LNCaP clone FGC (cell line): ENCODE measurements at regions not wholly inside any gene's neighbourhood (a gene's known extent, or its start where the extent isn't known, plus 50 kb on each side); places are given as distances from the start of the nearest gene placed in this dataset.
A peak's percentile ranks its signal among the peaks of the same experiment; 100 is the strongest.
"Not testable (repeated sequence)": the region's sequence is repeated elsewhere in the genome, so short reads cannot be mapped to it uniquely, and the experiment has no call there.

ENCODE experiments used
- DNase-seq: peaks from one replicate; pipeline ENCODE4 v3.0.0-alpha.2; 2011; ENCODE audit warnings: low read depth
- H3K4me3 ChIP-seq: 2 replicates; pipeline ENCODE4 v1.5.1; 2011; ENCODE audit warnings: mild to moderate bottlenecking, low read depth, low read length, control low read depth
- CTCF ChIP-seq: IDR thresholded peaks from 2 replicates; pipeline ENCODE4 v1.5.1; 2012; ENCODE audit warnings: mild to moderate bottlenecking; ENCODE audit not compliant: control insufficient read depth, insufficient read depth; ENCODE audit errors: extremely low read depth

DNA sequence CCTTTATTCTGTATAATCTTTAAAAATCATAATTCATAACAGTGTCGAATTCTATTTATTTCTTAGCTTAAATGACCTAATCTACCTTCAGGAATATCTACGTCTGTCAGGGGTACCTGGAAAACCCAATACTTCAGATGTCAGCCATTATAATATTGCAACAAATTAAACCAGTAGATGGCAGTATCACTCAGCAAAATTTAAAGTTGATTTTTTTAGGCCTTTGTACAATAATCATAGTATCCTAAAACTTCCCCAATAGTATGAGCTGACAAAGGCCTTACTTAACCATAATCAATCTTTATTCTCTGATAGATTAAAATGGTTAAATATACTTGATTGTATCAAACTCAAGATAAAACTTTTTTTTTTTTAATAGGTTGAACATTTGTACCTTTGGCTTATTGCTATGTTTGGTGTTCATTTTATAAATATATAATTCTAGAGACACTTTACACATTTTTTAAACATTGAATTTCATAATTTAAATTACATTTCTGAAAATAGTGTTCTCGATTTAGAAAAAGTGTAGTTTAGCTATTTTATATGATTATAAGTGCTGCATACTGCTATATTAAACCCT is 830.2 kb upstream of the SPRY2 start:
- H3K4me3 ChIP-seq, result no peak overlapping the region
- no peak for DNase-seq
- peak; percentile 46 for TF ChIP-seq CTCF

DNA sequence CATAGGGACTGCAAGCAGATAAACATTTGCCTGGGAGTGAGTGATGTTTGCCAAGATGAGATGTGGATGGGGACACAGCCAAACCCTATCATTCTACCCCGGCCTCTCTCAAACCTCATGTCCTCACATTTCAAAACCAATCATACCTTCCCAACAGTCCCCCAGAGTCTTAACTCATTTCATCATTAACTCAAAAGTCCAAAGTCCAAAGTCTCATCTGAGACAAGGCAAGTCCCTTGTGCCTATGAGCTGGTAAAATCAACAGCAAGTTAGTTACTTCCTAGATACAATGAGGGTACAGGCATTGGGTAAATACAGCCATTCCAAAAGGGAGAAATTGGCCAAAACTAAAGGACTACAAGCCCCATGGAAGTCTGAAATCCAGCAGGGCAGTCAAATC is 822.9 kb upstream of the SPRY2 start:
- H3K4me3 ChIP-seq, DNase-seq: not testable (repeated sequence)

DNA sequence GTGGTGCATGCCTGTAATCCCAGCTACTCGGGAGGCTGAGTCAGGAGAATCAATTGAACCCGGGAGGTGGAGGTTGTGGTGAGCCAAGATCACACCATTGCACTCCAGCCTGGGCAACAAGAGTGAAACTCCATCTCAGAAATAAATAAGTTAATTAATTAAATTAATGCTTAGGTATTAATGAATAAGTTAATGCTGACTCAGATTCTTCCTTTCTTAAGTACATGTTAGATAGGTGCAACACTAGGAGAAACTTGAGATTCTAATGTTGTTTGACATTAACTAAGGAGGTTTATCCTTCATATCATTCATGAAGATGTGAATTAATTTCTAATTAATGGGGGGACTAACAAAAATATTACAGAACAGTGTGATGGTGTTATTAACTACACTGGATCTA is 812.6 kb upstream of the SPRY2 start:
- DNase-seq, result no peak
- TF ChIP-seq CTCF, result no peak
- H3K4me3 ChIP-seq, result no peak overlapping the region

DNA sequence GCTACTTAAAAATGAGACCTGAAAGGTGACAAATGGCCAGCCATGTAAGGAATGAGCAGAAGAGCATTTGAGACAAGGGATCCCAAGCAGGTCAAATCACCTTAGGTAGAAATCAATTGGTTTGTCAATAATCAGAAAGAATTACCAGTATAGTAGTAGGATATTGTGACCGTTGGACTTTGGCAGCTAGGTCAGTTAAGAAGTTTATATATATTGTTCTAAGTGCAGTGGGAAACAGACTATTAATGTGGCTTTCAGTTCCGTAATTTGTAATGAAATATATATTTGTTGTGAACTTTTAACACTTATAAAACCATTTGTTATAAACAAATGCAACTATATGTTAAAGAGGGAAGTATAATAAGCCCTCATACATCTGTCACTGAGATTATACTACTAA is 807.9 kb upstream of the SPRY2 start:
- no peak overlapping the region for H3K4me3 ChIP-seq
- DNase-seq, result no peak
- TF ChIP-seq CTCF, result no peak

GRCh38 chr13:81146576-81146975 is 805.6 kb upstream of the SPRY2 start:
- not testable (repeated sequence) for DNase-seq, H3K4me3 ChIP-seq

DNA sequence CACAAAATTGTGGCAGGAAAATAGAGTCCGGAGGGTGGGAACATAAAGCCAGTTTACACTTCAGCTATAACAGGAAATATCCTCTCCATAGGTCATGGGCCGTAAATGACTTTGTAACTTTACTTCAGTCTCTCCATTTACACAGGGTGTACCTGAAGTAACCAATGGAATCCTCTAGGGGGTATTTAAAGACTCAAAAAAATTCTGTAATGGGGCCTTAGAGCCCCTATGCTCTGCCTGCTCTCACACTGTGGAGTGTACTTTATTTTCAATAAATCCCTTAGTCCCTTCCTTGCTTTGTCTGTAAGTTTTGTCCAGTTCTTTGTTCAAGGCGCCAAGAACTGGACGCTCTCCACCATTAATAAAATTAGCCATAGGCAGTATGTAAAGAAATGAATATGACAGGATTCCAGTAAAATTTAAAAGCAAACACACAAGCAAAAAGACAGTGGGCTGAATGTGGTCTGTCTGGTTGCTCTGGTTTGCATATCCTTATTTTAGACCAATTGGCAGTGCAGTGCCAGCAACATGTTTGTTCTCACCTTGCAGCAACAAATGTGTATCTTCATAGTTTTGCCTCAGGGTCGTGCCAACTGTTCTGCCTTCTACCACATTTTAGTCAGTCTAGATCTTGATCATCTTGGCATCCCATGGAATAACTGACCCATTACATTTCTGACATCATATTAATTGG is 801.5 kb upstream of the SPRY2 start:
- no peak overlapping the region for H3K4me3 ChIP-seq
- DNase-seq, result peak; percentile 94
- no peak for TF ChIP-seq CTCF

GRCh38 chr13:81140675-81141074 is 799.7 kb upstream of the SPRY2 start:
- no peak overlapping the region for H3K4me3 ChIP-seq
- DNase-seq, result no peak
- no peak for TF ChIP-seq CTCF

DNA sequence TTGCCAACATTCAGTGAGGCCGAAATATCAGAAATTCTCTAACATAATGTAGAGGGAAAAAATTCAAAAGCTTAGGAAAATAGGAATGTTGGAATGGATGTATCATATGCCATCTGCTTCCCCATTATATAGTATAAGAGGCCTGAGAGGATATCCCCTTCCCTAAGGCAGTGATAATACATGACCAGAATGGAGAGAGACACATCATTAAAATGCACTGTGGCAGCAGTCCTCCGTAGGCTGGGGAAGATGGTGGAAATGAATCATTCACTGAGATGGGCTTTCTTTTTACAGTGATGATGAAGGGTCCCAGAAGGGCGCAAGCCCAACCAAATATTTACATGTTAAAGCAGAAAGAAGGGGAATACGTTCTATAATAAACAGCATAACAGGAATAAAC is 799.1 kb upstream of the SPRY2 start:
- TF ChIP-seq CTCF, result no peak
- no peak overlapping the region for H3K4me3 ChIP-seq
- DNase-seq, result no peak
